Neural cell (in vitro differentiated cells): ENCODE measurements at regions not wholly inside any gene's neighbourhood (a gene's known extent, or its start where the extent isn't known, plus 50 kb on each side); places are given as distances from the start of the nearest gene placed in this dataset.

Source experiments
- H2AFZ ChIP-seq: fragments of 200-600, 300-800 bp; sonication (generic), shearing (Covaris generic); 2 replicates; pipeline ENCODE4 v1.6.0; 2014; ENCODE audit warnings: low read depth, mild to moderate bottlenecking, antibody characterized with exemption, low read length, moderate library complexity
- H3F3A ChIP-seq: fragments of 200-600 bp; shearing (Covaris generic); 2 replicates; pipeline ENCODE4 v1.6.1; 2016; ENCODE audit warnings: mild to moderate bottlenecking, moderate library complexity, mixed read lengths, antibody characterized with exemption, low read length; ENCODE audit not compliant: insufficient read depth, poor library complexity, severe bottlenecking
- H3K27ac ChIP-seq: fragments of 200-600, 300-800 bp; sonication (generic), shearing (Covaris generic); 2 replicates; pipeline ENCODE4 v1.5.1; 2014; ENCODE audit warnings: mild to moderate bottlenecking, low read length, moderate library complexity
- H3K27me3 ChIP-seq: fragments of 300-800, 200-600 bp; sonication (generic), shearing (Covaris generic); 2 replicates; pipeline ENCODE4 v1.6.0; 2014; ENCODE audit warnings: mild to moderate bottlenecking, low read depth, low read length, moderate library complexity; ENCODE audit not compliant: insufficient read depth
- H3K36me3 ChIP-seq: fragments of 300-800, 200-600 bp; sonication (generic), shearing (Covaris generic); 2 replicates; pipeline ENCODE4 v1.5.1; 2014; ENCODE audit warnings: mild to moderate bottlenecking, antibody characterized with exemption, low read length, moderate library complexity; ENCODE audit not compliant: insufficient read depth
- H3K4me2 ChIP-seq: fragments of 300-800, 200-600 bp; sonication (generic), shearing (Covaris generic); 2 replicates; pipeline ENCODE4 v1.6.0; 2014; ENCODE audit warnings: mild to moderate bottlenecking, low read length
- H3K4me3 ChIP-seq: fragments of 300-800, 200-600 bp; sonication (generic), shearing (Covaris generic); 2 replicates; pipeline ENCODE4 v1.5.1; 2014; ENCODE audit warnings: mild to moderate bottlenecking, low read length, moderate library complexity
- H3K79me2 ChIP-seq: fragments of 200-600 bp; shearing (Covaris generic); replicated peaks from 2 replicates; pipeline ENCODE4 v1.6.0; 2014; ENCODE audit warnings: mild to moderate bottlenecking, low read length, moderate library complexity; ENCODE audit not compliant: insufficient read depth
- H3K9ac ChIP-seq: fragments of 300-800, 200-600 bp; sonication (generic), shearing (Covaris generic); 2 replicates; pipeline ENCODE4 v1.6.1; 2016; ENCODE audit warnings: mild to moderate bottlenecking, low read length, mixed read lengths
- H3K9me2 ChIP-seq: fragments of 200-600 bp; shearing (Covaris generic); 2 replicates; pipeline ENCODE4 v1.6.1; 2016; ENCODE audit warnings: mild to moderate bottlenecking, low read length, mixed read lengths; ENCODE audit not compliant: insufficient read depth
- H3K9me3 ChIP-seq: fragments of 200-600, 300-800 bp; sonication (generic), shearing (Covaris generic); 2 replicates; pipeline ENCODE4 v1.6.1; 2016; ENCODE audit warnings: mild to moderate bottlenecking, mixed run types, low read length, moderate library complexity, mixed read lengths
- H4K20me1 ChIP-seq: fragments of 200-600 bp; shearing (Covaris generic); 2 replicates; pipeline ENCODE4 v1.6.1; 2016; ENCODE audit warnings: mild to moderate bottlenecking, mixed run types; ENCODE audit not compliant: insufficient read depth
- EP300 ChIP-seq: fragments of 450-650 bp; conservative IDR thresholded peaks from 2 replicates; pipeline ENCODE4 v1.6.1; 2014; ENCODE audit warnings: antibody characterized with exemption, mild to moderate bottlenecking, moderate library complexity; ENCODE audit not compliant: poor library complexity, severe bottlenecking
- EZH2 ChIP-seq: fragments of 200-600, 300-800 bp; shearing (Covaris generic), sonication (generic); IDR thresholded peaks from 2 replicates; pipeline ENCODE4 v1.6.1; 2014; ENCODE audit warnings: antibody characterized with exemption, low read length, borderline replicate concordance, mild to moderate bottlenecking; ENCODE audit not compliant: insufficient read depth, poor library complexity, severe bottlenecking
- MXI1 ChIP-seq: fragments of 450-650 bp; conservative IDR thresholded peaks from 2 replicates; pipeline ENCODE4 v1.6.1; 2014; ENCODE audit warnings: antibody characterized with exemption, mild to moderate bottlenecking; ENCODE audit not compliant: poor library complexity, severe bottlenecking
- POLR2AphosphoS5 ChIP-seq: IDR thresholded peaks from 2 replicates; pipeline ENCODE4 v1.6.1; 2012
- RAD21 ChIP-seq: fragments of 450-650 bp; conservative IDR thresholded peaks from 2 replicates; pipeline ENCODE4 v1.6.1; 2014; ENCODE audit warnings: antibody characterized with exemption, mild to moderate bottlenecking, moderate library complexity
- SMC3 ChIP-seq: fragments of 450-650 bp; conservative IDR thresholded peaks from 2 replicates; pipeline ENCODE4 v1.6.1; 2014; ENCODE audit warnings: antibody characterized with exemption, mild to moderate bottlenecking, moderate library complexity; ENCODE audit not compliant: poor library complexity
- TAF1 ChIP-seq: IDR thresholded peaks from 2 replicates; pipeline ENCODE4 v1.6.1; 2012; ENCODE audit warnings: low read depth
- TF ChIP-seq, protein P1 (sequence below): IDR thresholded peaks from 2 replicates; pipeline ENCODE4 v1.6.1; 2012; ENCODE audit warnings: borderline replicate concordance
- TF ChIP-seq, protein P2 (sequence below): fragments of 450-650 bp; IDR thresholded peaks from 2 replicates; pipeline ENCODE4 v1.5.1; 2014; ENCODE audit warnings: antibody characterized with exemption, mild to moderate bottlenecking, moderate library complexity; ENCODE audit not compliant: poor library complexity, severe bottlenecking

DNA sequence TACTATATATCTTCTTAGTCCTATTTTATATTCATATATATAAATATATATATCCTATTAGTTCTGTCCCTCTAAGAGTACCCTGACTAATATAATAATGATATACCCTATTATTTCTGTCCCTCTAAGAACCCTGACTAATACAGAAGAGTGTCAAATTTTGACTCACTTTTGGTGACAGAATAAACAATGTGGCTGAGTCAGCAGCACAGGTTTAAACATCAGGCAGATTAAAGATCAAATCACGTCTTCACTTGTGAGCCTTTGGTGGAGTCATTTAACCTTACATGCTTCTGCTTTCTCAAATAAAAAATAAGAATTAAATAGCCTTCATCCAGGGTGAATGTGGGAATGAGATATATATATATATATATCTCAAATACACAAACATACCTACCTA lies 615.9 kb upstream of the GCFC2 start:
- Histone ChIP-seq H3K4me2 (no peak overlapping the region), H3K9me3 (no peaks in the 10 kb centered on the region), H3K79me2 (no peaks in the 10 kb centered on the region), H3K9ac (no peak overlapping the region), H3K27me3 (no peaks in the 10 kb centered on the region), H4K20me1 (no peaks in the 10 kb centered on the region), H3K9me2 (no peaks in the 10 kb centered on the region), H3K4me3 (no peak overlapping the region), H3K27ac (no peak overlapping the region), H3K36me3 (no peaks in the 10 kb centered on the region), H2AFZ (no peak overlapping the region), H3F3A (no peaks in the 10 kb centered on the region)
- TF ChIP-seq, protein P1, sequence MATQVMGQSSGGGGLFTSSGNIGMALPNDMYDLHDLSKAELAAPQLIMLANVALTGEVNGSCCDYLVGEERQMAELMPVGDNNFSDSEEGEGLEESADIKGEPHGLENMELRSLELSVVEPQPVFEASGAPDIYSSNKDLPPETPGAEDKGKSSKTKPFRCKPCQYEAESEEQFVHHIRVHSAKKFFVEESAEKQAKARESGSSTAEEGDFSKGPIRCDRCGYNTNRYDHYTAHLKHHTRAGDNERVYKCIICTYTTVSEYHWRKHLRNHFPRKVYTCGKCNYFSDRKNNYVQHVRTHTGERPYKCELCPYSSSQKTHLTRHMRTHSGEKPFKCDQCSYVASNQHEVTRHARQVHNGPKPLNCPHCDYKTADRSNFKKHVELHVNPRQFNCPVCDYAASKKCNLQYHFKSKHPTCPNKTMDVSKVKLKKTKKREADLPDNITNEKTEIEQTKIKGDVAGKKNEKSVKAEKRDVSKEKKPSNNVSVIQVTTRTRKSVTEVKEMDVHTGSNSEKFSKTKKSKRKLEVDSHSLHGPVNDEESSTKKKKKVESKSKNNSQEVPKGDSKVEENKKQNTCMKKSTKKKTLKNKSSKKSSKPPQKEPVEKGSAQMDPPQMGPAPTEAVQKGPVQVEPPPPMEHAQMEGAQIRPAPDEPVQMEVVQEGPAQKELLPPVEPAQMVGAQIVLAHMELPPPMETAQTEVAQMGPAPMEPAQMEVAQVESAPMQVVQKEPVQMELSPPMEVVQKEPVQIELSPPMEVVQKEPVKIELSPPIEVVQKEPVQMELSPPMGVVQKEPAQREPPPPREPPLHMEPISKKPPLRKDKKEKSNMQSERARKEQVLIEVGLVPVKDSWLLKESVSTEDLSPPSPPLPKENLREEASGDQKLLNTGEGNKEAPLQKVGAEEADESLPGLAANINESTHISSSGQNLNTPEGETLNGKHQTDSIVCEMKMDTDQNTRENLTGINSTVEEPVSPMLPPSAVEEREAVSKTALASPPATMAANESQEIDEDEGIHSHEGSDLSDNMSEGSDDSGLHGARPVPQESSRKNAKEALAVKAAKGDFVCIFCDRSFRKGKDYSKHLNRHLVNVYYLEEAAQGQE, result no peak
- TF ChIP-seq TAF1 (no peak), SMC3 (no peak), MXI1 (no peak), EP300 (no peak), POLR2AphosphoS5 (no peak), EZH2 (no peak), RAD21 (no peak)
- TF ChIP-seq, protein P2, sequence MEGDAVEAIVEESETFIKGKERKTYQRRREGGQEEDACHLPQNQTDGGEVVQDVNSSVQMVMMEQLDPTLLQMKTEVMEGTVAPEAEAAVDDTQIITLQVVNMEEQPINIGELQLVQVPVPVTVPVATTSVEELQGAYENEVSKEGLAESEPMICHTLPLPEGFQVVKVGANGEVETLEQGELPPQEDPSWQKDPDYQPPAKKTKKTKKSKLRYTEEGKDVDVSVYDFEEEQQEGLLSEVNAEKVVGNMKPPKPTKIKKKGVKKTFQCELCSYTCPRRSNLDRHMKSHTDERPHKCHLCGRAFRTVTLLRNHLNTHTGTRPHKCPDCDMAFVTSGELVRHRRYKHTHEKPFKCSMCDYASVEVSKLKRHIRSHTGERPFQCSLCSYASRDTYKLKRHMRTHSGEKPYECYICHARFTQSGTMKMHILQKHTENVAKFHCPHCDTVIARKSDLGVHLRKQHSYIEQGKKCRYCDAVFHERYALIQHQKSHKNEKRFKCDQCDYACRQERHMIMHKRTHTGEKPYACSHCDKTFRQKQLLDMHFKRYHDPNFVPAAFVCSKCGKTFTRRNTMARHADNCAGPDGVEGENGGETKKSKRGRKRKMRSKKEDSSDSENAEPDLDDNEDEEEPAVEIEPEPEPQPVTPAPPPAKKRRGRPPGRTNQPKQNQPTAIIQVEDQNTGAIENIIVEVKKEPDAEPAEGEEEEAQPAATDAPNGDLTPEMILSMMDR, result no peak

DNA sequence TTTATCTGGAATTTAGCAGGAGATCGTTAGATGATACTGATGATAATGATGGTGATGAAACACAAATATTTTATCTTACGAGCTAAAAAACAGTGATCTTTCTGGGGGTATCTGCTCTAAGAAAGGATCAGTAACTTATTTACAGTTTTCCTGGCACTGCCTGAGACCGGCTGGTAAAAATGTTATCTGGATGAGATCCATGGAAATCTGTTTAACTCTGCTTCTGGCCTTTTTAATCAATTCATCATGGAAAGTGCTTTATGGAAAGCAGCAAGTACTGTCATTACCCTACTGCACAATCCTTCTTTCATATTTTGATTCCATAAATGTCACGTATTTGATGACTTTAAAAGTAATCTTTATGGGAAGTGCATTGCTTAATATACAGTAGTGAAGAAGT lies 612.7 kb upstream of the GCFC2 start:
- Histone ChIP-seq H3K9ac (no peak overlapping the region), H2AFZ (no peak overlapping the region), H3K9me3 (no peaks in the 10 kb centered on the region), H3K79me2 (no peaks in the 10 kb centered on the region), H4K20me1 (no peaks in the 10 kb centered on the region), H3K36me3 (no peaks in the 10 kb centered on the region), H3K27ac (no peak overlapping the region), H3K4me2 (no peak overlapping the region), H3K4me3 (no peak overlapping the region), H3F3A (no peaks in the 10 kb centered on the region), H3K27me3 (no peaks in the 10 kb centered on the region), H3K9me2 (no peaks in the 10 kb centered on the region)
- no peak for TF ChIP-seq TAF1
- no peak for TF ChIP-seq EP300
- TF ChIP-seq SMC3, result no peak
- TF ChIP-seq MXI1, result no peak
- TF ChIP-seq RAD21, result no peak
- TF ChIP-seq EZH2, result no peak
- TF ChIP-seq, protein P2, result no peak
- TF ChIP-seq, protein P1, result no peak
- no peak for TF ChIP-seq POLR2AphosphoS5
